Prostate gland (tissue), 2 donors: ENCODE measurements at regions not wholly inside any gene's neighbourhood (a gene's known extent, or its start where the extent isn't known, plus 50 kb on each side); places are given as distances from the start of the nearest gene placed in this dataset.

Experiments used
- POLR2A ChIP-seq: fragments of 450-650 bp; IDR thresholded peaks from one replicate; pipeline ENCODE4 v1.6.1; 2016; ENCODE audit warnings: antibody characterized with exemption, mild to moderate bottlenecking
- POLR2AphosphoS5 ChIP-seq: sonication (generic); formaldehyde crosslinking; IDR thresholded peaks from one replicate; pipeline ENCODE4 v1.6.1; 2017; ENCODE audit warnings: antibody characterized with exemption
- TF ChIP-seq, protein P1 (sequence below), 4 experiments: fragments of 200-600 bp in 2 of 4; fragments of 450-650 bp in 2 of 4; sonication (generic) in 2 of 4; IDR thresholded peaks; 1 replicate in 3 of 4; 2 replicates in 1 of 4; pipeline ENCODE4 v1.5.1; 2016 to 2019; ENCODE audit warnings: antibody characterized with exemption in 4 of 4, mild to moderate bottlenecking in 2 of 4, moderate library complexity in 2 of 4

DNA sequence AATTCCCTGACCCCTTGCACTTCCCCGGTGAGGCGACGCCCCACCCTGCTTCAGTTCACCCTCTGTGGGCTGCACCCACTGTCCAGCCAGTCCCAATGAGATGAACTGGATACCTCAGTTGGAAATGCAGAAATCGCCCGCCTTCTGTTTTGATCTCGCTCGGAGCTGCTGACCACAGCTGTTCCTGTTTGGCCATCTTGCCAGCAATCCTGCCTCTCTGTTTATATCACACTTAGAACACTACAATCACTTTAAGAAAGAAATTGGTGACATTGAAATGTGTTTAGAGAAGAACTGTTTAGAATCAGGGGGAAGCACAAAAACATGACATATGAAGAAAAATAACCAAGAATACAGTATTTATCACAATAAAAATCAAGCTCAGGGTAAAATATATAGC is 127.5 kb upstream of the SUCLG2 start:
- TF ChIP-seq POLR2AphosphoS5 (no peak), POLR2A (no peak)
- TF ChIP-seq, protein P1, sequence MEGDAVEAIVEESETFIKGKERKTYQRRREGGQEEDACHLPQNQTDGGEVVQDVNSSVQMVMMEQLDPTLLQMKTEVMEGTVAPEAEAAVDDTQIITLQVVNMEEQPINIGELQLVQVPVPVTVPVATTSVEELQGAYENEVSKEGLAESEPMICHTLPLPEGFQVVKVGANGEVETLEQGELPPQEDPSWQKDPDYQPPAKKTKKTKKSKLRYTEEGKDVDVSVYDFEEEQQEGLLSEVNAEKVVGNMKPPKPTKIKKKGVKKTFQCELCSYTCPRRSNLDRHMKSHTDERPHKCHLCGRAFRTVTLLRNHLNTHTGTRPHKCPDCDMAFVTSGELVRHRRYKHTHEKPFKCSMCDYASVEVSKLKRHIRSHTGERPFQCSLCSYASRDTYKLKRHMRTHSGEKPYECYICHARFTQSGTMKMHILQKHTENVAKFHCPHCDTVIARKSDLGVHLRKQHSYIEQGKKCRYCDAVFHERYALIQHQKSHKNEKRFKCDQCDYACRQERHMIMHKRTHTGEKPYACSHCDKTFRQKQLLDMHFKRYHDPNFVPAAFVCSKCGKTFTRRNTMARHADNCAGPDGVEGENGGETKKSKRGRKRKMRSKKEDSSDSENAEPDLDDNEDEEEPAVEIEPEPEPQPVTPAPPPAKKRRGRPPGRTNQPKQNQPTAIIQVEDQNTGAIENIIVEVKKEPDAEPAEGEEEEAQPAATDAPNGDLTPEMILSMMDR (IDR thresholded peaks at IDR 0.05), result no peak
